Endothelial cell of umbilical vein (primary cell): ENCODE measurements at regions not wholly inside any gene's neighbourhood (a gene's known extent, or its start where the extent isn't known, plus 50 kb on each side); places are given as distances from the start of the nearest gene placed in this dataset.

ENCODE experiments used
- EZH2 ChIP-seq: IDR thresholded peaks from 2 replicates; pipeline ENCODE4 v1.6.1; 2012; ENCODE audit warnings: borderline replicate concordance, low read depth, mild to moderate bottlenecking, moderate library complexity, low read length, inconsistent platforms; ENCODE audit not compliant: severe bottlenecking
- FOS ChIP-seq: IDR thresholded peaks from 2 replicates; pipeline ENCODE4 v1.6.1; 2011; ENCODE audit warnings: mild to moderate bottlenecking, low read length, moderate library complexity, borderline replicate concordance; ENCODE audit not compliant: insufficient read depth
- MYC ChIP-seq: IDR thresholded peaks from one replicate; pipeline ENCODE4 v1.6.1; 2011; ENCODE audit warnings: mild to moderate bottlenecking, low read depth, low read length
- POLR2A ChIP-seq: IDR thresholded peaks from 2 replicates; pipeline ENCODE4 v1.6.1; 2012; ENCODE audit warnings: low read depth, mild to moderate bottlenecking, control low read depth, low read length
- TF ChIP-seq, protein P1 (sequence below), 2 donors: IDR thresholded peaks; 1 replicate in 1 of 2; 2 replicates in 1 of 2; pipeline ENCODE4 v1.5.1; 2011; ENCODE audit warnings: low read length in 2 of 2, mild to moderate bottlenecking in 2 of 2, moderate library complexity in 2 of 2, control low read depth in 1 of 2, inconsistent platforms in 1 of 2, low read depth in 1 of 2; ENCODE audit not compliant: insufficient read depth in 1 of 2; ENCODE audit errors: extremely low read depth in 1 of 2
- TF ChIP-seq, protein P2 (sequence below): IDR thresholded peaks from 2 replicates; pipeline ENCODE4 v1.6.1; 2011; ENCODE audit not compliant: insufficient read depth, insufficient read length

DNA sequence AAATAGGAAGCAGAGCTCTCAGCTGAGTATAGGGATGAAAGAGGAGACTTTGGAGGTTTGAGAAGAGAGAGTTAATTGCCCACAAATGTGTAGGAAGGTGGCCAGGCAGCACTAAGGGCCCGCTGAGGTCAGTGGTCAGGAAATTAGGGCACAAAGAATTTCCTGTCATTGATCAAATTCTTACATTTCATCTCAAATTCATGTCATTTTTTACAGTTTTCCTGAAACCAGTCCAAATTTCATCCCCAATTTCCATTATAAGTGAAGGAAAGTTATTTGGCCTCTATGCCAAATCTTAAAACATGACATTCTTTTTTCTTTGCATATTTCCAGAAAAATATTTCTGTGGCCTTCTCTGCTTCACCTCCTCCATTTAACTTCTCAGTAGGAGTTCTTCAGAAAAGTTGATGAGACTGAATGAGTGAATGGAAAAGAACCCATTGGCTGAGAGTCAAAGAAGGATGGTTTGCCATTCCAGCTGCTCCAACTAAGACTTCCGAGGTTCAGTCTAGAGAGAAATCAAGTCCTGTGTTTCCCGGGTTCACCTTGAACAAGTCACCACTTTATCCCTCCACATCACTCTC, 68.7 kb upstream of the SPRY1 start:
- TF ChIP-seq, protein P1, sequence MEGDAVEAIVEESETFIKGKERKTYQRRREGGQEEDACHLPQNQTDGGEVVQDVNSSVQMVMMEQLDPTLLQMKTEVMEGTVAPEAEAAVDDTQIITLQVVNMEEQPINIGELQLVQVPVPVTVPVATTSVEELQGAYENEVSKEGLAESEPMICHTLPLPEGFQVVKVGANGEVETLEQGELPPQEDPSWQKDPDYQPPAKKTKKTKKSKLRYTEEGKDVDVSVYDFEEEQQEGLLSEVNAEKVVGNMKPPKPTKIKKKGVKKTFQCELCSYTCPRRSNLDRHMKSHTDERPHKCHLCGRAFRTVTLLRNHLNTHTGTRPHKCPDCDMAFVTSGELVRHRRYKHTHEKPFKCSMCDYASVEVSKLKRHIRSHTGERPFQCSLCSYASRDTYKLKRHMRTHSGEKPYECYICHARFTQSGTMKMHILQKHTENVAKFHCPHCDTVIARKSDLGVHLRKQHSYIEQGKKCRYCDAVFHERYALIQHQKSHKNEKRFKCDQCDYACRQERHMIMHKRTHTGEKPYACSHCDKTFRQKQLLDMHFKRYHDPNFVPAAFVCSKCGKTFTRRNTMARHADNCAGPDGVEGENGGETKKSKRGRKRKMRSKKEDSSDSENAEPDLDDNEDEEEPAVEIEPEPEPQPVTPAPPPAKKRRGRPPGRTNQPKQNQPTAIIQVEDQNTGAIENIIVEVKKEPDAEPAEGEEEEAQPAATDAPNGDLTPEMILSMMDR (IDR thresholded peaks at IDR 0.05; ENCODE audit: extremely low read depth in 1 of 2, insufficient read depth in 1 of 2, low read depth in 1 of 2, low read length in 2 of 2): no peak
- TF ChIP-seq EZH2: no peak
- TF ChIP-seq FOS: no peak
- no peak for TF ChIP-seq MYC
- no peak for TF ChIP-seq POLR2A
- TF ChIP-seq, protein P2, sequence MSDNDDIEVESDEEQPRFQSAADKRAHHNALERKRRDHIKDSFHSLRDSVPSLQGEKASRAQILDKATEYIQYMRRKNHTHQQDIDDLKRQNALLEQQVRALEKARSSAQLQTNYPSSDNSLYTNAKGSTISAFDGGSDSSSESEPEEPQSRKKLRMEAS: no peak
